ENCODE measurements at regions not wholly inside any gene's neighbourhood (a gene's known extent, or its start where the extent isn't known, plus 50 kb on each side); places are given as distances from the start of the nearest gene placed in this dataset.
"Not testable (repeated sequence)": the region's sequence is repeated elsewhere in the genome, so short reads cannot be mapped to it uniquely, and the experiment has no call there.

DNA sequence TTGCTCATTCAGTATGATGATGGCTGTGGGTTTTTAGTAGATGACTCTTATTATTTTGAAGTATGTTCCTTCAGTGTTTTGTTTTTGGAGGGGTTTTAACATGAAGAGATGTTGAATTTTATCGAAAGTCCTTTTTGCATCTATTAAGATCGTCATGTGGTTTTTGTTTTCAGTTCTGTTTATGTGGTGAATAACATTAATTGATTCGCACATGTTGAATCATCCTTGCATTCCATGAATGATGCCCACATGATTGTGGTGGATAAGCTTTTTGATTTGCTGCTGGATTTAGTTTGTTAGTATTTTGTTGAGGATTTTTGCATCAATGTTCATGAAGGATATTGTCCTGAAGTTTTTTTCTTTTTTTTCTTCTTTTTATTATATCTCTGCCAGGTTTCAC lies 347.4 kb upstream of the EPHA5 start:
- DNase-seq (ENCODE audit: low read depth in 1 of 2, low spot score in 1 of 2) = no peak

DNA sequence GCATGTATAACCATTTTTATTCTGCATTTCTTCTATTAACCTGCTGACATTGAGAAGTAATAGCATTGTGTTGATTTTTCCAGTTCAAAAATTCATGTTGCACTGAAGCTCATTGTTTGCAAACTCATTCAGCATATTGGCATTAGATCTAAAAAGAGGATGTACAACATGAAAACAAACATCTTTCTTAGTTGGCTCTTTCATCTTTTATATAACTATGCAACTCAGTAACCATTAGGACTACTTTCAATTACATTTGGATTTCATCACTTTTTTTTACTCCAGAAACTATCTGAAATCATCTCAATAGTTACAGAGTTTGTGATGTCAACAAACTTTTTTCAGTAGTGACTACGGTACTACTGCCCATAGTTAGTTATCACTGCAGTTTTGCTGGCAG lies 346.0 kb upstream of the EPHA5 start:
- no peaks in the 10 kb centered on the region for H3K27me3 ChIP-seq
- no peak overlapping the region for H3K4me3 ChIP-seq
- no peak for DNase-seq (ENCODE audit: low read depth in 1 of 2, low spot score in 1 of 2)
- H3K27ac ChIP-seq = no peak overlapping the region
- no peaks in the 10 kb centered on the region for H3K9me3 ChIP-seq (ENCODE audit: low read depth)
- TF ChIP-seq, protein P1, sequence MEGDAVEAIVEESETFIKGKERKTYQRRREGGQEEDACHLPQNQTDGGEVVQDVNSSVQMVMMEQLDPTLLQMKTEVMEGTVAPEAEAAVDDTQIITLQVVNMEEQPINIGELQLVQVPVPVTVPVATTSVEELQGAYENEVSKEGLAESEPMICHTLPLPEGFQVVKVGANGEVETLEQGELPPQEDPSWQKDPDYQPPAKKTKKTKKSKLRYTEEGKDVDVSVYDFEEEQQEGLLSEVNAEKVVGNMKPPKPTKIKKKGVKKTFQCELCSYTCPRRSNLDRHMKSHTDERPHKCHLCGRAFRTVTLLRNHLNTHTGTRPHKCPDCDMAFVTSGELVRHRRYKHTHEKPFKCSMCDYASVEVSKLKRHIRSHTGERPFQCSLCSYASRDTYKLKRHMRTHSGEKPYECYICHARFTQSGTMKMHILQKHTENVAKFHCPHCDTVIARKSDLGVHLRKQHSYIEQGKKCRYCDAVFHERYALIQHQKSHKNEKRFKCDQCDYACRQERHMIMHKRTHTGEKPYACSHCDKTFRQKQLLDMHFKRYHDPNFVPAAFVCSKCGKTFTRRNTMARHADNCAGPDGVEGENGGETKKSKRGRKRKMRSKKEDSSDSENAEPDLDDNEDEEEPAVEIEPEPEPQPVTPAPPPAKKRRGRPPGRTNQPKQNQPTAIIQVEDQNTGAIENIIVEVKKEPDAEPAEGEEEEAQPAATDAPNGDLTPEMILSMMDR (IDR thresholded peaks at IDR 0.05; ENCODE audit: low read depth, low read length) = no peak
- H3K4me1 ChIP-seq (ENCODE audit: low read depth) = no peaks in the 10 kb centered on the region
- H3K36me3 ChIP-seq = no peaks in the 10 kb centered on the region

More for the DNA sequence above, 347.4 kb upstream of the EPHA5 start:
- no peaks in the 10 kb centered on the region for H3K27me3 ChIP-seq
- no peaks in the 10 kb centered on the region for H3K4me1 ChIP-seq (ENCODE audit: low read depth)
- no peak overlapping the region for H3K4me3 ChIP-seq
- TF ChIP-seq, protein P1 (IDR thresholded peaks at IDR 0.05; ENCODE audit: low read depth, low read length) = no peak
- no peaks in the 10 kb centered on the region for H3K36me3 ChIP-seq
- no peaks in the 10 kb centered on the region for H3K9me3 ChIP-seq (ENCODE audit: low read depth)
- no peak overlapping the region for H3K27ac ChIP-seq

DNA sequence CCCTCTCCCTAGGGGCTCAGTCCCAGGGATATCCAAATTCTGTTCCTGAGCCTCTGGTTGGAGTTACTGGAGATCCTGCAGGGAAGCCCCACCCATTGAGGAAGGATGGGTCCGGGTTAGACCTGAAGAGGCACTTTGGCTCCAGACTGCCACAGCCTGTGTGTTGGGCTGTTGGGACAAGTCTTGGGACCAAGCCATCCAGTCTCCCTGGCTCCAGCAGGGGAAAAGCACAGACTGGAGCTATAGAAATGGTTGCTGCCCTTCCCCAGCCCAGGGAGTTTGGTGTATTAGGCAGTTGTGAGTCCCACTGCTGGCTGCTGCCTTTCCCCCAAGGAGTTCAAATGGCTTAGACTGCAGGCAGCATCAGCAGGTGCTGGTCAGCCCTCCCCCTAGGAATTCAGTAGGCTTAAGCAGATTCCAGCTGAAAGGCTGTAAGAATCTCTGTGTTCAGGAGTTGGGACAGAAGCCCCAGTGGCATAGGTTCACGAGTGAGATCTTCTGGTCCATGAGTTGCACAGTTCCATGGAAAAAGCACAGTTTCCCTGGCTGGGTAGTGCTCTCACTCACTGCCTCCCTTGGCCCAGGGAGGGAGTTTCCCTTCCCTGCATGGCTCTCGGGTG lies 344.0 kb upstream of the EPHA5 start:
- peak in 1 of 2 donors; percentile 23 for DNase-seq (ENCODE audit: low read depth in 1 of 2, low spot score in 1 of 2)
- H3K36me3 ChIP-seq = no peaks in the 10 kb centered on the region
- H3K4me1 ChIP-seq (ENCODE audit: low read depth) = no peaks in the 10 kb centered on the region
- TF ChIP-seq, protein P1 (IDR thresholded peaks at IDR 0.05; ENCODE audit: low read depth, low read length) = no peak
- H3K27me3 ChIP-seq = no peaks in the 10 kb centered on the region
- H3K27ac ChIP-seq = no peak overlapping the region
- no peak overlapping the region for H3K4me3 ChIP-seq
- H3K9me3 ChIP-seq (ENCODE audit: low read depth) = no peaks in the 10 kb centered on the region

DNA sequence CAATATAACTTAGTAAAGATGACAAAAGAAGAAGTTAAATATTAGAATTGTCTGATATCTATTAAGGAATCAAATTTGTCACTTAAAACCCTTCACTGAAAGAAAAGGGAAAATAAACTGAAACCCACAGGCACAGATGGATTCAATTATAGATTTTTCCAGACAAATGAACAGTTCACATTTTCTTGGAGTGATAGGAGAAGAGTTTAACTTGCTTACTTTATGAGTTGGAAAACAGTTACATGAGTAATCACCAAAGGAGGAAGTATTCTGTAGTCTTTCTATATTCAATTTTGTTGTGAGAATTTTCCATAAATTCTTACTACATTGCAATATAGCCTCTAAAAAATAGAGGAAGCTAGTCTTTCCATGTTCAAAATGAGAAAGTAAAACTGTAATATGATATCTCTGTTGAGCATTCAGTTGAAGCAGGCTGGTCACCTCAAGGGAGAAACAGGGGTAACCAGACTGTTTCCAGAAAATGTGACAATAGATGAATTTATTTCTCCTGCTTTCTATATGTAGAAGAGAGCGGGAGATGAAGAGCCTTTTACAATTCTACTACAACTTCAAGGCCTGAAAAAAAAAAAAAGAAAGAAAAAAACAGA lies 330.3 kb upstream of the EPHA5 start:
- TF ChIP-seq, protein P1 (IDR thresholded peaks at IDR 0.05; ENCODE audit: low read depth, low read length) = no peak
- H3K27ac ChIP-seq = no peak overlapping the region
- peak in 1 of 2 donors; percentile 1 for DNase-seq (ENCODE audit: low read depth in 1 of 2, low spot score in 1 of 2)
- no peak overlapping the region for H3K4me3 ChIP-seq
- H3K36me3 ChIP-seq = no peaks in the 10 kb centered on the region
- no peaks in the 10 kb centered on the region for H3K4me1 ChIP-seq (ENCODE audit: low read depth)
- no peaks in the 10 kb centered on the region for H3K9me3 ChIP-seq (ENCODE audit: low read depth)
- H3K27me3 ChIP-seq = no peaks in the 10 kb centered on the region

DNA sequence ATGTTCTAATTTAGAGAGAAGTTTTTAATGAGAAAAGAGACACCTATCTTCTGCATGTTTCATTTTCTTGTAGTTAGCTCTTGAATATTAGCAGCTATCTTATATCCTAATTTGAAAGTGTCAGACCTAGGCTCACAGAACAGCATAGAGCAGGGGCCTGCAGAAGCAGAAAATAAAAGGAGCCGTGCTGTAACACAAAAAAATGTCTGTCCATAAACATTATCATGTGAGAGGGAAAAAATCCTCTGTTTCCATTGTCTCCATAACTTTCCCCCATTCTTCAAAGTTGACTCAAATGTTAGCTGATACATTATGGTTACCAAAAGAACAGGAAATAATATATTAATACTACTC lies 329.2 kb upstream of the EPHA5 start:
- TF ChIP-seq, protein P1 (IDR thresholded peaks at IDR 0.05; ENCODE audit: low read depth, low read length) = no peak
- H3K4me1 ChIP-seq (ENCODE audit: low read depth) = no peaks in the 10 kb centered on the region
- no peak for DNase-seq (ENCODE audit: low read depth in 1 of 2, low spot score in 1 of 2)
- no peaks in the 10 kb centered on the region for H3K36me3 ChIP-seq
- H3K27ac ChIP-seq = no peak overlapping the region
- no peaks in the 10 kb centered on the region for H3K27me3 ChIP-seq
- no peaks in the 10 kb centered on the region for H3K9me3 ChIP-seq (ENCODE audit: low read depth)
- H3K4me3 ChIP-seq = peak overlapping the region; percentile 9

DNA sequence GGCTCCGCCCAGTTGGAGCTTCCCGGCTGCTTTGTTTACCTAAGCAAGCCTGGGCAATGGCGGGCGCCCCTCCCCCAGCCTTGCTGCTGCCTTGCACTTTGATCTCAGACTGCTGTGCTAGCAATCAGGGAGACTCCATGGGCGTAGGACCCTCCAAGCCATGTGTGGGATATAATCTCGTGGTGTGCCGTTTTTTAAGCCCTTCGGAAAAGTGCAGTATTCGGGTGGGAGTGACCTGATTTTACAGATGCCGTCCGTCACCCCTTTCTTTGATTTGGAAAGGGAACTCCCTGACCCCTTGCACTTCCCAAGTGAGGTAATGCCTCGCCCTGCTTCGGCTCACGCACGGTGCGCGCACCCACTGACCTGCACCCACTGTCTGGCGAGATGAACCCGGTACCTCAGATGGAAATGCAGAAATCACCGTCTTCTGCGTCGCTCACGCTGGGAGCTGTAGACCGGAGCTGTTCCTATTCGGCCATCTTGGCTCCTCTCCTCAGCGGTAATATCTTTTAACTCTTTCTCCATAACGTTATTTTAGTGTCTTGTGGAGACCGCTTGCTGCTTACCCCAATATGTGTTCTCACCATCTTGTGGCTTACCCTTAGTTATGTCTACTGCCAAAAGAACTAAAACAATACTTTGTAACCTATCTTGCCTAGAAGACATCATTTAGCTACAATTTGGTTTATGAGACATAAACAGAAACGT lies 328.7 kb upstream of the EPHA5 start:
- H3K9me3 ChIP-seq (ENCODE audit: low read depth); H3K4me1 ChIP-seq (ENCODE audit: low read depth); H3K27me3 ChIP-seq; H3K27ac ChIP-seq; H3K36me3 ChIP-seq; DNase-seq (ENCODE audit: low read depth in 1 of 2, low spot score in 1 of 2): not testable (repeated sequence)
- H3K4me3 ChIP-seq = peak overlapping the region; percentile 9
